ENCODE measurements at regions not wholly inside any gene's neighbourhood (a gene's known extent, or its start where the extent isn't known, plus 50 kb on each side); places are given as distances from the start of the nearest gene placed in this dataset.
"Not testable (repeated sequence)": the region's sequence is repeated elsewhere in the genome, so short reads cannot be mapped to it uniquely, and the experiment has no call there.

GRCh38 chr21:23822760-23823159 is 1784.5 kb downstream of the MRPL39 start:
- no peak for ATAC-seq
- H3K36me3 ChIP-seq: no peaks in the 10 kb centered on the region
- no peaks in the 10 kb centered on the region for H3K4me1 ChIP-seq
- no peak for TF ChIP-seq CTCF (IDR thresholded peaks at IDR 0.05)
- DNase-seq: no peak
- H3K4me3 ChIP-seq: no peak overlapping the region
- no peaks in the 10 kb centered on the region for H3K27me3 ChIP-seq
- H3K9me3 ChIP-seq: no peaks in the 10 kb centered on the region
- intact Hi-C loops (cut with DNase I): no loop called here
- H3K27ac ChIP-seq: no peak overlapping the region

GRCh38 chr21:23817337-23817736 is 1789.9 kb downstream of the MRPL39 start:
- Histone ChIP-seq H3K4me3 (no peak overlapping the region), H3K27ac (no peak overlapping the region), H3K27me3 (no peaks in the 10 kb centered on the region), H3K36me3 (no peaks in the 10 kb centered on the region), H3K4me1 (no peaks in the 10 kb centered on the region), H3K9me3 (no peaks in the 10 kb centered on the region)
- ATAC-seq: no peak
- intact Hi-C loops (cut with DNase I): no loop called here
- no peak for TF ChIP-seq CTCF (IDR thresholded peaks at IDR 0.05)
- DNase-seq: no peak

GRCh38 chr21:23812485-23812884 is 1794.8 kb downstream of the MRPL39 start:
- intact Hi-C loops (cut with DNase I): no loop called here
- no peak for TF ChIP-seq CTCF (IDR thresholded peaks at IDR 0.05)
- no peak for DNase-seq
- no peak overlapping the region for H3K4me3 ChIP-seq
- no peaks in the 10 kb centered on the region for H3K27me3 ChIP-seq
- no peaks in the 10 kb centered on the region for H3K36me3 ChIP-seq
- no peaks in the 10 kb centered on the region for H3K4me1 ChIP-seq
- no peak overlapping the region for H3K27ac ChIP-seq
- H3K9me3 ChIP-seq: no peaks in the 10 kb centered on the region
- ATAC-seq: no peak

GRCh38 chr21:23811805-23812204 is 1795.5 kb downstream of the MRPL39 start:
- no peaks in the 10 kb centered on the region for H3K27me3 ChIP-seq
- H3K36me3 ChIP-seq: no peaks in the 10 kb centered on the region
- TF ChIP-seq CTCF (IDR thresholded peaks at IDR 0.05): no peak
- H3K4me1 ChIP-seq: no peaks in the 10 kb centered on the region
- DNase-seq (no peak), ATAC-seq (no peak)
- intact Hi-C loops (cut with DNase I): no loop called here
- H3K4me3 ChIP-seq: no peak overlapping the region
- H3K9me3 ChIP-seq: no peaks in the 10 kb centered on the region
- no peak overlapping the region for H3K27ac ChIP-seq

GRCh38 chr21:23809573-23809972 is 1797.7 kb downstream of the MRPL39 start:
- Histone ChIP-seq H3K9me3 (no peaks in the 10 kb centered on the region), H3K36me3 (no peaks in the 10 kb centered on the region), H3K27me3 (no peaks in the 10 kb centered on the region), H3K27ac (no peak overlapping the region), H3K4me3 (no peak overlapping the region), H3K4me1 (no peaks in the 10 kb centered on the region)
- DNase-seq (no peak), ATAC-seq (no peak)
- intact Hi-C loops (cut with DNase I): no loop called here
- no peak for TF ChIP-seq CTCF (IDR thresholded peaks at IDR 0.05)

GRCh38 chr21:23806966-23807548 is 1800.2 kb downstream of the MRPL39 start:
- H3K27me3 ChIP-seq; H3K4me3 ChIP-seq; H3K27ac ChIP-seq; H3K36me3 ChIP-seq; H3K4me1 ChIP-seq; ATAC-seq; intact Hi-C loops (cut with DNase I); H3K9me3 ChIP-seq; DNase-seq: not testable (repeated sequence)
